Omental fat pad (tissue), 3 donors: ENCODE measurements at regions not wholly inside any gene's neighbourhood (a gene's known extent, or its start where the extent isn't known, plus 50 kb on each side); places are given as distances from the start of the nearest gene placed in this dataset.

Source experiments
- ATAC-seq: fragments of 150-250 bp; one replicate; pipeline ENCODE4 v1.9.1; 2016; ENCODE audit warnings: mild to moderate bottlenecking, moderate library complexity; ENCODE audit not compliant: low FRiP score
- DNase-seq: peaks from one replicate; pipeline ENCODE4 v3.0.0-alpha.2; 2019; ENCODE audit warnings: low spot score
- CTCF ChIP-seq, 3 donors: fragments of 450-650 bp; IDR thresholded peaks; one replicate each; pipeline ENCODE4 v1.5.1; 2016 to 2017; ENCODE audit warnings: antibody characterized with exemption in 3 of 3, mild to moderate bottlenecking in 3 of 3, moderate library complexity in 2 of 3

- ATAC-seq (no peak), DNase-seq (no peak)
- TF ChIP-seq CTCF (IDR thresholded peaks at IDR 0.05), result no peak
Observed at GRCh38 chr16:79790854-79791253, 190.3 kb upstream of the MAF start.

DNA sequence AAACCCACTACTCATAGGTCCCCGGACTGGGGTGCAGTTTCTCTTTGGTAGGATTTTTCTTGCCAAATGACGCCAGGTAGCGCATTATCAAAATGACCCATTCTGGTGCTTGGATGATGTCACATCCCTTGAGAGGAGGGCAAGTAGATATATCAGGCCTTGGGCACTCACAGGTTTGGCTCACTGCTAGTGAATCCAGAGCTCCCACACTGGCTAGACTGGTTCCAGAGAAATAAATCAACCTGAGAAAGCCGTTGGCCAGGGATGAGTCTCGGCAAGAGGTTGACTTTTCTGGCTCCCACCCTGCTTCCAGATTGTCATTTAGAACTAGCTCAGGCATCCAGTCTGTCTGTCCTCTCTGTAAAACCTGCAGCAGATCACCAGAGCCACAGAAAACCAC lies 188.4 kb upstream of the MAF start:
- no peak for TF ChIP-seq CTCF (IDR thresholded peaks at IDR 0.05)
- no peak for DNase-seq
- ATAC-seq, result no peak

GRCh38 chr16:79786389-79786788 lies 185.9 kb upstream of the MAF start:
- no peak for TF ChIP-seq CTCF (IDR thresholded peaks at IDR 0.05)
- no peak for ATAC-seq
- DNase-seq, result no peak

DNA sequence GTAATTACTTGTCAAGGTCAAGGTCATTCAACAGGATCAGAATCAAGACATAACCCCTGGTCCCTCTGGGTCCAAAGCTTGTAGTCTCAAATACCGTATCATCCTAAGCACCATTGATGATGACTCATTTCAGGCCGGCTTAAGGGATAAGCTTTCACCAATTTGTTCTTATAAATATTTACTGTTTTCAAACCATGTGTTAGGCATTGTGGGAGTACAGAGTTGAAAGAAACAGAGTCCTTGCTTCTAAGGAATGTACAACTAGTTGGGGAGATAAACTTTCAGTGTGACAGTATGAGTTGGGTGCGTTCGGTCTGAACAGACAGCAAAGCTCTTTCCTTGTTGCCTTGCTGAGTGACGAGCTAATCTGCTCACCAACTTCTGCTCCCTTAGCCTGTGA lies 183.5 kb upstream of the MAF start:
- no peak for TF ChIP-seq CTCF (IDR thresholded peaks at IDR 0.05)
- DNase-seq, result no peak
- no peak for ATAC-seq

DNA sequence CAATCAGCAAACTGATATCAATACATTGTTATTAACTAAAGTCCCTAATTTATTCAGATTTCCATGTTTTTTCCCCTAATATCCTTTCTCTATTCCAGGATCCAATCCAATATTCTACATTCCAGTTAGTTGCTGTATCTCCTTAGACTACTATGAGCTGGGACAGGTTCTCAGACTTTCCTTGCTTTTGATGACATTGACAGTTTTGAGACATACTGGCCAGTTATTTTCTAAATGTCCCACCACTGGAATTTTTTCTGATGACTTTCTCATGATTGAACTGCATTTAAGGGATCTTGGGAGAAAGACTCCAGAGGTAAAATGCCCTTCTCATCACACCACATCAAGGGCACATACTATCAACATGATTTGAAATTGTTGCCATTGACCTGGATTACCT lies 177.1 kb upstream of the MAF start:
- ATAC-seq (no peak), DNase-seq (no peak)
- no peak for TF ChIP-seq CTCF (IDR thresholded peaks at IDR 0.05)

DNA sequence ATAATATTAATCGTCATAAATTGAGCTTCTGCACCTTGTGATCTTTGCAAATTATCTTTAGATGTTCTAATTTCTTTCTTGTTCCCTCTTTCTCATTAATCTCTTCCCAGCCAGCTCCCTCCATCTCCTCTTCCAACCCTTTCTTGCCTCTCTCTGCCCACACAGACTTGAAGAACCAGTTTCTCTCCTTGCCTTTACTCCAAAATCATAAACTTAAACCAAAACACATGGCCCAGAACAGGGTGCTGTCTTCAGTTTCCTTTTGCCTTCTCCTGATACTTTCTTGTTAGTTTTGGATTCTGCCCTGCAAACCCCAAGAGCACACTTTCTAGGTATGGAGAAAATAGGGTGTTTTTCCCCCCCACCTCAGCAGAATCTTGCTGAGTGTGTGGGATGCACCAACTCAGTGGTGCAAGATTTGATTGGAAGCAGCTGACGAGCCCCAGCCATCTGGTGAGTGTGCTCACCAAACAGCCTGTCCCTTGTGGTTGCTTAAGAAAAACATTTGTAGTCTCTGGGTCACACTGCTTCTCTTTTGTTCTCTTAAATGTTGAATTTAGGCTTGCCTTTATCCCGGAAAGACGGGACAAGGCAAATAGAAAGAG lies 175.8 kb upstream of the MAF start:
- no peak for ATAC-seq
- no peak for TF ChIP-seq CTCF (IDR thresholded peaks at IDR 0.05)
- DNase-seq, result no peak

DNA sequence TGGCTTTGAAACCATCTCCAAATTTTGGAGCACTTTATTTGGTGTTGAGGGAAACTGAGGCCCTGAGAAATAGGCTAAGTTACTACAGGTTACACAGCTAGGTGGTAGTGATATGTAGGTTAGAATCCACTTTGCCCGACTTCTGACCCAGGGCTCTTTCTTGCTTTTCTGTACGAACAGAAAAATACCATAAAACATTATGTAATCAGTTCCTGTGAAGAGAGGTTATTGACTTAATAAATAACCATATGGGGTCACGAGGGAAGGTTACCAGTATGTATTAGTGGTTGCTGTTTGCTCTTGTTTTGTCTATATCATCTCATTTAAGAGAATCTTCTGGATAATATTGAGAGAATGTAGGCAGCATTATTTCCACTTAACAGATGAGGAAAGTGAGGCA lies 172.2 kb upstream of the MAF start:
- DNase-seq, result no peak
- no peak for ATAC-seq
- no peak for TF ChIP-seq CTCF (IDR thresholded peaks at IDR 0.05)
